HL-60 (cell line): ENCODE measurements at regions not wholly inside any gene's neighbourhood (a gene's known extent, or its start where the extent isn't known, plus 50 kb on each side); places are given as distances from the start of the nearest gene placed in this dataset.

Experiments
- DNase-seq, 2 experiments: peaks; one replicate each; pipeline ENCODE4 v3.0.0-alpha.2; 2010 to 2020; ENCODE audit warnings: low read depth in 1 of 2, low spot score in 1 of 2
- H3K27ac ChIP-seq: fragments of 250-450 bp; sonication (Bioruptor Pico); replicated peaks from 2 replicates; pipeline ENCODE4 v1.5.1; 2020; ENCODE audit warnings: mild to moderate bottlenecking, moderate library complexity
- H3K27me3 ChIP-seq: fragments of 250-450 bp; sonication (Bioruptor Pico); 2 replicates; pipeline ENCODE4 v1.5.1; 2021; ENCODE audit warnings: mild to moderate bottlenecking, moderate library complexity; ENCODE audit not compliant: insufficient read depth, poor library complexity, severe bottlenecking
- H3K4me3 ChIP-seq: replicated peaks from 2 replicates; pipeline ENCODE4 v1.5.1; 2011; ENCODE audit warnings: mild to moderate bottlenecking, control low read depth, low read length; ENCODE audit not compliant: insufficient read depth
- CTCF ChIP-seq: IDR thresholded peaks from one replicate; pipeline ENCODE4 v1.5.1; 2011; ENCODE audit warnings: low read length, control low read depth, inconsistent platforms; ENCODE audit not compliant: insufficient read depth
- GABPA ChIP-seq: IDR thresholded peaks from 2 replicates; pipeline ENCODE4 v1.6.1; 2012; ENCODE audit warnings: low read depth
- POLR2AphosphoS5 ChIP-seq: IDR thresholded peaks from 2 replicates; pipeline ENCODE4 v1.6.1; 2012; ENCODE audit warnings: low read depth
- REST ChIP-seq: IDR thresholded peaks from 2 replicates; pipeline ENCODE4 v1.6.1; 2012; ENCODE audit warnings: low read depth; ENCODE audit not compliant: insufficient replicate concordance
- SPI1 ChIP-seq: IDR thresholded peaks from 2 replicates; pipeline ENCODE4 v1.6.1; 2012; ENCODE audit warnings: low read depth, mild to moderate bottlenecking, borderline replicate concordance

GRCh38 chr5:74550927-74551326 lies 89.6 kb downstream of the ENC1 start:
- no peak overlapping the region for H3K4me3 ChIP-seq
- no peaks in the 10 kb centered on the region for H3K27me3 ChIP-seq
- DNase-seq: no peak
- TF ChIP-seq REST (no peak), SPI1 (no peak), GABPA (no peak), POLR2AphosphoS5 (no peak), CTCF (no peak)
- no peak overlapping the region for H3K27ac ChIP-seq

GRCh38 chr5:74549384-74549783 lies 91.1 kb downstream of the ENC1 start:
- Histone ChIP-seq H3K27me3 (no peaks in the 10 kb centered on the region), H3K4me3 (no peak overlapping the region), H3K27ac (no peak overlapping the region)
- no peak for DNase-seq
- TF ChIP-seq GABPA (no peak), REST (no peak), SPI1 (no peak), POLR2AphosphoS5 (no peak), CTCF (no peak)

GRCh38 chr5:74546796-74547195 lies 93.7 kb downstream of the ENC1 start:
- Histone ChIP-seq H3K4me3 (no peak overlapping the region), H3K27me3 (no peaks in the 10 kb centered on the region), H3K27ac (no peak overlapping the region)
- TF ChIP-seq POLR2AphosphoS5: no peak
- no peak for TF ChIP-seq SPI1
- no peak for TF ChIP-seq GABPA
- no peak for TF ChIP-seq CTCF
- TF ChIP-seq REST: no peak
- no peak for DNase-seq
